SH-SY5Y (cell line): ENCODE measurements at regions not wholly inside any gene's neighbourhood (a gene's known extent, or its start where the extent isn't known, plus 50 kb on each side); places are given as distances from the start of the nearest gene placed in this dataset.

ENCODE experiments used
- GATA2 ChIP-seq: IDR thresholded peaks from 2 replicates; pipeline ENCODE4 v1.6.1; 2011; ENCODE audit warnings: mild to moderate bottlenecking, low read depth, low read length
- GATA3 ChIP-seq: IDR thresholded peaks from 2 replicates; pipeline ENCODE4 v1.6.1; 2011; ENCODE audit warnings: low read depth, mild to moderate bottlenecking, low read length, moderate library complexity

GRCh38 chr16:63850979-63851378 lies 1270.9 kb downstream of the CDH11 start:
- TF ChIP-seq GATA3 = no peak
- TF ChIP-seq GATA2 = no peak

- TF ChIP-seq GATA3 (no peak), GATA2 (no peak)
These were observed 1280.6 kb downstream of the CDH11 start for GRCh38 chr16:63841271-63841670.

- TF ChIP-seq GATA3 (no peak), GATA2 (no peak)
These were observed 1291.8 kb downstream of the CDH11 start for GRCh38 chr16:63830061-63830460.

- TF ChIP-seq GATA3 = no peak
These were observed 1299.0 kb downstream of the CDH11 start for GRCh38 chr16:63822818-63823217.

- TF ChIP-seq GATA3 (no peak), GATA2 (no peak)
These were observed 1305.6 kb downstream of the CDH11 start for GRCh38 chr16:63816276-63816675.

GRCh38 chr16:63813862-63814261 lies 1308.0 kb downstream of the CDH11 start:
- TF ChIP-seq GATA3 (no peak), GATA2 (no peak)

- TF ChIP-seq GATA2 (no peak), GATA3 (no peak)
These were observed 1313.1 kb downstream of the CDH11 start for GRCh38 chr16:63808730-63809129.

GRCh38 chr16:63806794-63807506 lies 1314.9 kb downstream of the CDH11 start:
- no peak for TF ChIP-seq GATA2
- no peak for TF ChIP-seq GATA3

- no peak for TF ChIP-seq GATA2
- TF ChIP-seq GATA3 = no peak
These were observed 1317.7 kb downstream of the CDH11 start for GRCh38 chr16:63804126-63804525.

GRCh38 chr16:63789603-63790002 lies 1332.3 kb downstream of the CDH11 start:
- no peak for TF ChIP-seq GATA3

- TF ChIP-seq GATA3 (no peak), GATA2 (no peak)
These were observed 1334.8 kb downstream of the CDH11 start for GRCh38 chr16:63787014-63787413.

- TF ChIP-seq GATA2 (no peak), GATA3 (no peak)
These were observed 1336.7 kb downstream of the CDH11 start for GRCh38 chr16:63785170-63785569.

GRCh38 chr16:63776437-63776836 lies 1345.4 kb downstream of the CDH11 start:
- TF ChIP-seq GATA2 (no peak), GATA3 (no peak)

GRCh38 chr16:63776034-63776433 lies 1345.8 kb downstream of the CDH11 start:
- TF ChIP-seq GATA2 (no peak), GATA3 (no peak)

GRCh38 chr16:63774302-63774701 lies 1347.6 kb downstream of the CDH11 start:
- TF ChIP-seq GATA2 = no peak
- no peak for TF ChIP-seq GATA3

GRCh38 chr16:63769211-63769610 lies 1352.7 kb downstream of the CDH11 start:
- TF ChIP-seq GATA2 = no peak

- TF ChIP-seq GATA2 = peak; percentile 94
- peak; percentile 86 for TF ChIP-seq GATA3
These were observed 1369.5 kb downstream of the CDH11 start for GRCh38 chr16:63752347-63752746.

GRCh38 chr16:63749276-63749675 lies 1372.6 kb downstream of the CDH11 start:
- TF ChIP-seq GATA2 (no peak), GATA3 (no peak)
